ENCODE measurements at regions not wholly inside any gene's neighbourhood (a gene's known extent, or its start where the extent isn't known, plus 50 kb on each side); places are given as distances from the start of the nearest gene placed in this dataset.

DNA sequence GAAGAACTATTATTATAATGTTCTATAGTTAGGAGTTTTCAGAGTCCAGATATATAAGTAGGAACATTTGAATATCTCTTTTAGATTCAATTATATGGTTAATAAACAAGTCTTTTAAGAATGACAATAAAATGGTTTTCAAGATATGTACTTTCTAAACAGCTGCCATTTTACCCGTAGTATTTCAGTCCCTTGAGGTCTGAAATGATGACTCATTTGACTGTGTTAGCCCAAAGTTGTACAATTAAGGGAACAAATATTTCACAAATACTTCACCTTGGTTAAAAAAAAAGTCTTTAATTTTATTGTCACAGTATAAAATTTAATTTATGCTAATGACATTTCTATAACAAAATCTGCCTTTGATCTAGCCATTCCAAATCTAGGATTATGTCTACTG, 91.6 kb upstream of the TANK start:
- TF ChIP-seq EP300 (IDR thresholded peaks at IDR 0.05; ENCODE audit: borderline replicate concordance), result no peak

DNA sequence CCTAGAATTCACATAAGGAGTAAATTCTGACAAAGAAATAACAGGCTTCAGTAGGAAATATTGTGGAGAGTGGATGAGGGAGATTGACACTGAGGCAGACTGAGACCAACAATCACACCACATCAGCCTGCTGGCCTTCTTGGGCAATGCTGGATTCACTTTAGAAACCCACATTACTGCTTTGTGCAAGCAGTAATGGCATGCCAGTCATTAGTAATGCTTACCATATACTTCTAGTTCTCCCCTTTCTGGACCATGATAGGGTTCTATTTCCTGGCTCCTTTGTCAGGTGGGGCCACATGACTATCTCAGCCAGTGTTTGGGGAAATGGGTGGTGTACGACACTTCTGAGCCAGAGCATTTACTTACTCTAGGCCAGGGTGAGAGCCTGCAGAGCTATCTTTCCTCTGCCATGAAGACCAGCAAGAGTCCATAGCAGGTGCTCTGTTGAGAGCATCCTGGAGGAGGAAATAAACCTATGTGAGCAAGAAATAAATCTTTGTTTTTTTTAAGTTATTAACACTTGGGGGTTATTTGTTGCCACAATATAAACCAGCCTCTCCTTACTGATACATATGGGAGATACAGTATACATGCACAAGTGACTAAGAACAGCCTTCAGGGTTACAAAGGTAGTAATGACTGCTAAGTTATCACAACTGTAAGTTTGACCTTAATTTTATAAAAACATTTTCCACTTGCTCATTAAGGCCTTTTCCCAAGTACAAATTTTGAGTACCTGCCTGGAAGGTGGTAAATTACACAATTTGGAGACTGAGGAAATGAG, 89.3 kb upstream of the TANK start:
- TF ChIP-seq, protein P1, sequence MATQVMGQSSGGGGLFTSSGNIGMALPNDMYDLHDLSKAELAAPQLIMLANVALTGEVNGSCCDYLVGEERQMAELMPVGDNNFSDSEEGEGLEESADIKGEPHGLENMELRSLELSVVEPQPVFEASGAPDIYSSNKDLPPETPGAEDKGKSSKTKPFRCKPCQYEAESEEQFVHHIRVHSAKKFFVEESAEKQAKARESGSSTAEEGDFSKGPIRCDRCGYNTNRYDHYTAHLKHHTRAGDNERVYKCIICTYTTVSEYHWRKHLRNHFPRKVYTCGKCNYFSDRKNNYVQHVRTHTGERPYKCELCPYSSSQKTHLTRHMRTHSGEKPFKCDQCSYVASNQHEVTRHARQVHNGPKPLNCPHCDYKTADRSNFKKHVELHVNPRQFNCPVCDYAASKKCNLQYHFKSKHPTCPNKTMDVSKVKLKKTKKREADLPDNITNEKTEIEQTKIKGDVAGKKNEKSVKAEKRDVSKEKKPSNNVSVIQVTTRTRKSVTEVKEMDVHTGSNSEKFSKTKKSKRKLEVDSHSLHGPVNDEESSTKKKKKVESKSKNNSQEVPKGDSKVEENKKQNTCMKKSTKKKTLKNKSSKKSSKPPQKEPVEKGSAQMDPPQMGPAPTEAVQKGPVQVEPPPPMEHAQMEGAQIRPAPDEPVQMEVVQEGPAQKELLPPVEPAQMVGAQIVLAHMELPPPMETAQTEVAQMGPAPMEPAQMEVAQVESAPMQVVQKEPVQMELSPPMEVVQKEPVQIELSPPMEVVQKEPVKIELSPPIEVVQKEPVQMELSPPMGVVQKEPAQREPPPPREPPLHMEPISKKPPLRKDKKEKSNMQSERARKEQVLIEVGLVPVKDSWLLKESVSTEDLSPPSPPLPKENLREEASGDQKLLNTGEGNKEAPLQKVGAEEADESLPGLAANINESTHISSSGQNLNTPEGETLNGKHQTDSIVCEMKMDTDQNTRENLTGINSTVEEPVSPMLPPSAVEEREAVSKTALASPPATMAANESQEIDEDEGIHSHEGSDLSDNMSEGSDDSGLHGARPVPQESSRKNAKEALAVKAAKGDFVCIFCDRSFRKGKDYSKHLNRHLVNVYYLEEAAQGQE (IDR thresholded peaks at IDR 0.05; ENCODE audit: low read depth), result no peak
- TF ChIP-seq TCF12 (IDR thresholded peaks at IDR 0.05; ENCODE audit: low read depth), result no peak
- no peak for TF ChIP-seq NFIC (IDR thresholded peaks at IDR 0.05)
- TF ChIP-seq CEBPB (IDR thresholded peaks at IDR 0.05), result no peak
- no peak for TF ChIP-seq EP300 (IDR thresholded peaks at IDR 0.05; ENCODE audit: borderline replicate concordance)
- TF ChIP-seq TAF1 (IDR thresholded peaks at IDR 0.05; ENCODE audit: low read depth), result no peak
- TF ChIP-seq EGR1 (IDR thresholded peaks at IDR 0.05), result no peak
- TF ChIP-seq ZBTB7A (IDR thresholded peaks at IDR 0.05; ENCODE audit: low read depth), result no peak

DNA sequence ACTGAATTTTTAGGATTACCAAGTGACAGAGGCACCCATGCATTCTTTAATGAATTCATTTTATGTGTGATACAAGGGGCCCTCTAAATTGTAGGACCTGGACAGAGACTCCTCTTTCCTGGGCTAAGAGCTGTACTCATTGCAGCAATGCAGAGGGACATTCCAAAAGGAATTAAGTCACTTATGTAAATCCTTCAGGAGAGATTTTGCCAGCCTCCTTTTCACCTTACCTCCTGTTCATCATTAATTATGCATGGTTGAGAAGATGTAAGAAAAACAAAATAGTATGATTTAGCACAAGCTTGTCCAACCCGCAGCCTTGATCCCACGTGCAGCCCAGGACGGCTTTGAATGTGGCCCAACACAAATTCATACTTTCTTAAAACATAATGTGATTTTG, 84.5 kb upstream of the TANK start:
- TF ChIP-seq CREB1 (IDR thresholded peaks at IDR 0.05; ENCODE audit: low read depth) (no peak), FOXM1 (IDR thresholded peaks at IDR 0.05; ENCODE audit: borderline replicate concordance, low read depth) (no peak), TEAD4 (IDR thresholded peaks at IDR 0.05) (no peak)

DNA sequence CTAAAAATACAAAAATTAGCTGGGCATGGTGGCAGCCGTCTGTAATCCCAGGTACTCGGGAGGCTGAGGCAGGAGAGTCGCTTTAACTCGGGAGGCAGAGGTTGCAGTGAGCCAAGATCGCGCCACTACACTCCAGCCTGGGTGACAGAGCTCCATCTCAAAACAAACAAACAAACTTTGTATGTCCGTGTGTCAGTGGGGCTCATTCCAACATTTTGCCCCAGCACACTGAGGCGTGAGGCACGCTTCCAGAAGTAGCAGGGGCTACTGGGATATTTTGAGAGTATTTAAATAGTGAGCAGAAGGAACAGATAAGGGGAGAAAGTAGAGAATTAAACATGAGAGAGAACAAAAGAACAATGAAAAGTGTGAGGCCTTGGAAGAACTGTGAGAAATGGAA, 83.3 kb upstream of the TANK start:
- TF ChIP-seq CEBPB (IDR thresholded peaks at IDR 0.05) (no peak), ZBTB7A (IDR thresholded peaks at IDR 0.05; ENCODE audit: low read depth) (no peak), NFIC (IDR thresholded peaks at IDR 0.05) (no peak), TAF1 (IDR thresholded peaks at IDR 0.05; ENCODE audit: low read depth) (no peak), CREB1 (IDR thresholded peaks at IDR 0.05; ENCODE audit: low read depth) (no peak), TEAD4 (IDR thresholded peaks at IDR 0.05) (no peak), YY1 (IDR thresholded peaks at IDR 0.05; ENCODE audit: low read depth) (no peak), RAD21 (IDR thresholded peaks at IDR 0.05; ENCODE audit: low read depth) (no peak), EGR1 (IDR thresholded peaks at IDR 0.05) (no peak)
- TF ChIP-seq, protein P1 (IDR thresholded peaks at IDR 0.05; ENCODE audit: low read depth), result no peak
- TF ChIP-seq, protein P2, sequence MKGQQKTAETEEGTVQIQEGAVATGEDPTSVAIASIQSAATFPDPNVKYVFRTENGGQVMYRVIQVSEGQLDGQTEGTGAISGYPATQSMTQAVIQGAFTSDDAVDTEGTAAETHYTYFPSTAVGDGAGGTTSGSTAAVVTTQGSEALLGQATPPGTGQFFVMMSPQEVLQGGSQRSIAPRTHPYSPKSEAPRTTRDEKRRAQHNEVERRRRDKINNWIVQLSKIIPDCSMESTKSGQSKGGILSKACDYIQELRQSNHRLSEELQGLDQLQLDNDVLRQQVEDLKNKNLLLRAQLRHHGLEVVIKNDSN (IDR thresholded peaks at IDR 0.05), result no peak
- TF ChIP-seq, protein P3, sequence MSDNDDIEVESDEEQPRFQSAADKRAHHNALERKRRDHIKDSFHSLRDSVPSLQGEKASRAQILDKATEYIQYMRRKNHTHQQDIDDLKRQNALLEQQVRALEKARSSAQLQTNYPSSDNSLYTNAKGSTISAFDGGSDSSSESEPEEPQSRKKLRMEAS (IDR thresholded peaks at IDR 0.05), result no peak

DNA sequence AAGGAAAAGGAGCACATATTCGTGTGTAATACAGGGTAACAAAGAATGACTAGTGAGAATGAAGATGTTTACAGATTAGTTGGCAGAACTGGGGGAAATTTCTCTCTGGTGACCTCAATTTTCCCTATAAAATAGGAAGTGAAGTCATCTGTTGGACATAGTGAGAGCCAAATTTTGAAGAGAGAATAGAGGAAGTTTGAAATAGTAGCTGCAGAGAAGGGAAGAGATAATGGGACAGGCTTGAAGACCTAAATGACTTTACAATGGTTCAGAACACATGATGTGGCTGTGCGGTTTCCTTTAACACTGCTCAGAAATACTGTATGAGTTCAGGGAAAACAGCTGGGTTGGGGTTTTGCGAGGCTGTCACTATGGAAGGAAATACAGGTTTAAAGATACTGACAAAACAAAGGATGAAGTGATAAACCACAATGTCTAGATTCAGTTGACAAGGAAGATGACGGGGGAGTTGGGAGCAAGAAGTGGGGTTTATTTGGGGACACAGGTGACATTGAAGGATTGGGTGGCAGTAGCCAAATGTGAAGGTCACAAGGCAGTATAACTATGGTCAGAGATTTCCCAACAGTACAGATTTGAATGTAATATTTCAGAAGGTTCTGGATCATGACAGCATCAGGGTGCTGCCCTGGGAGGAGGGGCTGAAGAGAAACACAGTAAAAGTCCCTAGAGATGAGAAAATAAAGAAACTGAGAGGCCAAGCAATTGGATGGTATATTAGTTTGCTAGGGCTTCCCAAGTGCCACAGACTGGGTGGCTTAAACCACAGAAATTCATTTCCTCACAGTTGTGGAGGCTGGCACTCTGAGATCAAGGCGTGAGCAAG, 82.6 kb upstream of the TANK start:
- TF ChIP-seq ZBTB7A (IDR thresholded peaks at IDR 0.05; ENCODE audit: low read depth), result no peak
- TF ChIP-seq TCF12 (IDR thresholded peaks at IDR 0.05; ENCODE audit: low read depth), result no peak
- no peak for TF ChIP-seq EGR1 (IDR thresholded peaks at IDR 0.05)
- TF ChIP-seq FOXM1 (IDR thresholded peaks at IDR 0.05; ENCODE audit: borderline replicate concordance, low read depth), result no peak
- TF ChIP-seq RAD21 (IDR thresholded peaks at IDR 0.05; ENCODE audit: low read depth), result no peak
- TF ChIP-seq, protein P3 (IDR thresholded peaks at IDR 0.05), result no peak
- no peak for TF ChIP-seq CREB1 (IDR thresholded peaks at IDR 0.05; ENCODE audit: low read depth)

DNA sequence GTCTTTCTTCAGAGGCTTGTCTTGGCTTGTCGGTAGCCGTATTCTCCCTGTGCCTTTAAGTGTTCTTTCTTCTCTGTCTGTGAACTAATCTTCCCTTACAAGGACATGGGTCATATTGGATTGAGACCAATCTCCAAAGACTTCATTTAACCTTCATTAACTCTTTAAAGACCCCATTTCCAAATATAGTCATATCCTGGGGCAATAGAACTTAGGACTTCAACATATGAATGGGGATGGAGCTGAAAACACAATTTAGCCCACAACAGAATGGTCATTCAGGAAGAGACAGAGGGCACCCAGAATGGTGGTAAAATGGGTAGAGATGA, 82.1 kb upstream of the TANK start:
- no peak for TF ChIP-seq NFIC (IDR thresholded peaks at IDR 0.05)
- no peak for TF ChIP-seq EP300 (IDR thresholded peaks at IDR 0.05; ENCODE audit: borderline replicate concordance)
- TF ChIP-seq CREB1 (IDR thresholded peaks at IDR 0.05; ENCODE audit: low read depth), result no peak
- TF ChIP-seq EGR1 (IDR thresholded peaks at IDR 0.05), result no peak
- TF ChIP-seq TAF1 (IDR thresholded peaks at IDR 0.05; ENCODE audit: low read depth), result no peak
- no peak for TF ChIP-seq TEAD4 (IDR thresholded peaks at IDR 0.05)
- TF ChIP-seq, protein P3 (IDR thresholded peaks at IDR 0.05), result no peak
- no peak for TF ChIP-seq FOXM1 (IDR thresholded peaks at IDR 0.05; ENCODE audit: borderline replicate concordance, low read depth)

Data from Ishikawa (cell line).